A549 (cell line): ENCODE measurements at regions not wholly inside any gene's neighbourhood (a gene's known extent, or its start where the extent isn't known, plus 50 kb on each side); places are given as distances from the start of the nearest gene placed in this dataset.

Experiments
- HDAC2 ChIP-seq: fragments of 200-600 bp; sonication (generic); IDR thresholded peaks from 2 replicates; pipeline ENCODE4 v1.6.1; 2016
- POLR2A ChIP-seq: IDR thresholded peaks from 2 replicates; pipeline ENCODE4 v1.6.1; 2012; ENCODE audit warnings: mild to moderate bottlenecking, low read length
- RFX5 ChIP-seq: fragments of 450-650 bp; IDR thresholded peaks from 2 replicates; pipeline ENCODE4 v1.7.1; 2014; ENCODE audit warnings: antibody characterized with exemption, mild to moderate bottlenecking, moderate library complexity
- TF ChIP-seq, protein P1 (sequence below): fragments of 450-650 bp; IDR thresholded peaks from 2 replicates; pipeline ENCODE4 v1.6.1; 2014; ENCODE audit warnings: antibody characterized with exemption
- TF ChIP-seq, protein P2 (sequence below): fragments of >200 bp; sonication (Bioruptor Twin); formaldehyde crosslinking; IDR thresholded peaks from 3 replicates; pipeline ENCODE4 v1.5.1; 2016

DNA sequence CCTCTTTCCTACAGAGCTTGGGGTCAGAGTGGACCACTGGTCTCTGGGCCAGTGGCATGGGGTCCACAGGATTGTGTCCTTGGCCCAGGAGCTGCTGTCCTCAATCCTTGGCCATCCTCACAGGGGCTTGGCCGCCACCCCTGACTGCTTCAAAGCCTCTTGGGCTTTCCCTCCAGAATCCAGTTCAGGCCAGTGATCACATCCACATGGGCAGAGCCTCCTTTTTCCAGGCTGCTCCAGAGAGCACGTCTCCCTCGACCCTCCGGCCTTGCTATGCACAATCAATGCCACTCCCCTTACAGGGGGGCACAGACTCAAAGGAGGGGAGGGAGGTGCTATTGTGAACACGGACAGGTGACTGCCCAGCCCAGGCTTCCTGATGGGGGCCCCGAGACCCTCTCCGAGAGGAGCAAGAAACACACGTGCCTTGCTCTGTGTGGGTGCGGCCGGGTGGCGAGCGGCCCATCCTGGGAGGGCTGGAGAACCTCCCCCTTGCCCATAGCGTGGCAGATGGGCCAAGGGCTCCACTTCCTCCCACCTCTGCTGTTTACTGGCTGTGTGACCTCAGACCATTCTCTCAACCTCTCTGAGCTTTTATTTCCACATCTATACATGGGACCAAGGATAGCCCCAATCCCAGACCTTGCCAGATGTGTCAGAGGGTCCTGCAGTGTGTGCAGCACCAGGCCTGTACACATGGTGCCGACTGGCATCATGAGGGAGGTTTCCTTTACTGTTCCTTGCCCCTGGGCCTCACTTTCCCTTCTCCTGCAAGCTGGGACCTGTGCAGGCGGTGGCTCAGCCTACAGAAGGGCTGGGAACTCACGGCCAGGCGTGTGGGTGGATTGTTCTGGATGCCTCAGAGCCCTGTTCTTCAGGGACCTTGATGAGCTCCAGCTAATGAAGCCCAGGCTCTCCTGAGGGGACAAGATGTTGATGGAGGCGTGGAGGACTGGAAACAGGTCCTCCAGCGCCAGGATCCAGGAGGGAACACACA lies 229.0 kb upstream of the GSE1 start:
- TF ChIP-seq, protein P1, sequence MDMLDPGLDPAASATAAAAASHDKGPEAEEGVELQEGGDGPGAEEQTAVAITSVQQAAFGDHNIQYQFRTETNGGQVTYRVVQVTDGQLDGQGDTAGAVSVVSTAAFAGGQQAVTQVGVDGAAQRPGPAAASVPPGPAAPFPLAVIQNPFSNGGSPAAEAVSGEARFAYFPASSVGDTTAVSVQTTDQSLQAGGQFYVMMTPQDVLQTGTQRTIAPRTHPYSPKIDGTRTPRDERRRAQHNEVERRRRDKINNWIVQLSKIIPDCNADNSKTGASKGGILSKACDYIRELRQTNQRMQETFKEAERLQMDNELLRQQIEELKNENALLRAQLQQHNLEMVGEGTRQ = no peak
- TF ChIP-seq HDAC2 (no peak), POLR2A (no peak), RFX5 (no peak)
- TF ChIP-seq, protein P2, sequence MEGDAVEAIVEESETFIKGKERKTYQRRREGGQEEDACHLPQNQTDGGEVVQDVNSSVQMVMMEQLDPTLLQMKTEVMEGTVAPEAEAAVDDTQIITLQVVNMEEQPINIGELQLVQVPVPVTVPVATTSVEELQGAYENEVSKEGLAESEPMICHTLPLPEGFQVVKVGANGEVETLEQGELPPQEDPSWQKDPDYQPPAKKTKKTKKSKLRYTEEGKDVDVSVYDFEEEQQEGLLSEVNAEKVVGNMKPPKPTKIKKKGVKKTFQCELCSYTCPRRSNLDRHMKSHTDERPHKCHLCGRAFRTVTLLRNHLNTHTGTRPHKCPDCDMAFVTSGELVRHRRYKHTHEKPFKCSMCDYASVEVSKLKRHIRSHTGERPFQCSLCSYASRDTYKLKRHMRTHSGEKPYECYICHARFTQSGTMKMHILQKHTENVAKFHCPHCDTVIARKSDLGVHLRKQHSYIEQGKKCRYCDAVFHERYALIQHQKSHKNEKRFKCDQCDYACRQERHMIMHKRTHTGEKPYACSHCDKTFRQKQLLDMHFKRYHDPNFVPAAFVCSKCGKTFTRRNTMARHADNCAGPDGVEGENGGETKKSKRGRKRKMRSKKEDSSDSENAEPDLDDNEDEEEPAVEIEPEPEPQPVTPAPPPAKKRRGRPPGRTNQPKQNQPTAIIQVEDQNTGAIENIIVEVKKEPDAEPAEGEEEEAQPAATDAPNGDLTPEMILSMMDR = no peak
